ENCODE measurements at regions not wholly inside any gene's neighbourhood (a gene's known extent, or its start where the extent isn't known, plus 50 kb on each side); places are given as distances from the start of the nearest gene placed in this dataset.

GRCh38 chr4:100970414-100970813, 376.9 kb downstream of the PPP3CA start:
- no peak for DNase-seq

GRCh38 chr4:100969925-100970324, 377.4 kb downstream of the PPP3CA start:
- no peak for DNase-seq

- DNase-seq = no peak
Observed at GRCh38 chr4:100968046-100968445, 379.3 kb downstream of the PPP3CA start.

GRCh38 chr4:100963627-100964026, 383.7 kb downstream of the PPP3CA start:
- no peak for DNase-seq

- no peak for DNase-seq
Observed at GRCh38 chr4:100962698-100963097, 384.6 kb downstream of the PPP3CA start.

GRCh38 chr4:100960232-100960631, 387.1 kb downstream of the PPP3CA start:
- DNase-seq = no peak

- no peak for DNase-seq
Observed at GRCh38 chr4:100954046-100954445, 393.3 kb downstream of the PPP3CA start.

GRCh38 chr4:100953616-100954015, 393.7 kb downstream of the PPP3CA start:
- no peak for DNase-seq

- no peak for DNase-seq
Observed at GRCh38 chr4:100952590-100952989, 394.7 kb downstream of the PPP3CA start.

GRCh38 chr4:100949350-100949935, 397.9 kb downstream of the PPP3CA start:
- DNase-seq = peak; percentile 2

- DNase-seq = no peak
Observed at GRCh38 chr4:100948911-100949310, 398.4 kb downstream of the PPP3CA start.

- DNase-seq = no peak
Observed at GRCh38 chr4:100945789-100946188, 401.5 kb downstream of the PPP3CA start.

GRCh38 chr4:100938698-100939097, 408.6 kb downstream of the PPP3CA start:
- DNase-seq = no peak

- no peak for DNase-seq
Observed at GRCh38 chr4:100936661-100937375, 410.5 kb downstream of the PPP3CA start.

- DNase-seq = no peak
Observed at GRCh38 chr4:100935090-100935489, 412.2 kb downstream of the PPP3CA start.

GRCh38 chr4:100933628-100934027, 413.7 kb downstream of the PPP3CA start:
- peak; percentile 6 for DNase-seq

GRCh38 chr4:100929758-100930157, 411.9 kb upstream of the EMCN start:
- no peak for DNase-seq

- DNase-seq = no peak
Observed at GRCh38 chr4:100929135-100929534, 411.3 kb upstream of the EMCN start.

- DNase-seq = no peak
Observed at GRCh38 chr4:100926039-100926717, 408.4 kb upstream of the EMCN start.

- DNase-seq = no peak
Observed at GRCh38 chr4:100913685-100914084, 395.9 kb upstream of the EMCN start.

GRCh38 chr4:100908540-100908939, 390.7 kb upstream of the EMCN start:
- DNase-seq = no peak

GRCh38 chr4:100907465-100908454, 389.9 kb upstream of the EMCN start:
- DNase-seq = peak; percentile 2

- DNase-seq = no peak
Observed at GRCh38 chr4:100906973-100907372, 389.2 kb upstream of the EMCN start.

Data from fibroblast of skin of abdomen (primary cell).